NCI-H1105 (cell line): ENCODE measurements at regions not wholly inside any gene's neighbourhood (a gene's known extent, or its start where the extent isn't known, plus 50 kb on each side); places are given as distances from the start of the nearest gene placed in this dataset.
A peak's percentile ranks its signal among the peaks of the same experiment; 100 is the strongest.

Experiments
- DNase-seq: peaks from one replicate; lab custom pipeline; 2025; lab: John Stamatoyannopoulos, UW

DNA sequence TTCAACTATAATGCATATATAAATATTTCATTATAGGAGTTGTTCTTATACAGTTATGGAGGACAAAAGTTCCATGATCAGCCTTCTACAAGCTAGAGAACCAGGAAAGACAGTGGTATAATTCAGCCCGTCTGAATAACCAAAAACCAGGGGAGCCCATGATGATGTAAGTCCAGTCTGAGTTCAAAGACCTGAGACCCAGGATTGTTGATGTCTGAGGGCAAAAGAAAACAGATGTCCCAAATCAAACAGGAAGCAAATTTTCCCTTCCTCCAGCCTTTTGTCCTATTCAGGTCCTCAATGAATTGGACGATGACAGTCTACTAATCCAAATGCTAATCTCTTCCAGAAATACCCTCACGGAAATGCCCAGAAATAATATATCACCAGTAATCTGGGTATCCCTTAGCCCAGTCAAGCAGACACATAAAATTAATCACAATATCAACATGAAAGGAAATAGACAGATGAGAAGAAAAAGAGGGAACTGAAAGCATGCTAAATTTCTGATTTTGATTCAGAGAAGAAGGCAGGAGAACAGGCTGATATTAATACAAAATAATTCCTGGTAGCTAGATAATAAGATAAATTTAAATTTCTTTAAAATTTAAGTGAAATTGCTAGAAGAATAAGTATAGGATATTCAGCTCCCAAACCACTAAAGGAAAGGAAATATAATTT lies 255.6 kb upstream of the CTAGE1 start:
- no peak for DNase-seq

DNA sequence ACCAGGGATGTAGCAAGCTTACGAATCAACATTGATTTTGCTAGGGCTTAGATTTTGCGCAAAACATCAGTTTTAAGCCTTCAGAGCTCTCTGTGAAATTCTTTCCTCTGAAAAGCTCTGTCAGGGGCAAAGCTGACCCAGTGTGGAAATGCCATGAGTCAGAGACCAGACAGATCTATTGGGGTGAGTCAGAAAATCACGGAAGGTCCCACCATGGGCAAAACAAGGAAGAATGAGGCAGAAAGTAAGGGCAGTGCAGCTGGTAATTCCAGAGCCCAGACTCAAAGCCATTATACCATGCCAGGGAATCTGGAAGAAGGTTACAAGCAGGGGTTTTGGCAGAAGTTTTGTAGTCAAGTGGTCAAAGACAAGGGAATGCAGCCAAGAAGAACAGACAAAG lies 256.6 kb upstream of the CTAGE1 start:
- no peak for DNase-seq

DNA sequence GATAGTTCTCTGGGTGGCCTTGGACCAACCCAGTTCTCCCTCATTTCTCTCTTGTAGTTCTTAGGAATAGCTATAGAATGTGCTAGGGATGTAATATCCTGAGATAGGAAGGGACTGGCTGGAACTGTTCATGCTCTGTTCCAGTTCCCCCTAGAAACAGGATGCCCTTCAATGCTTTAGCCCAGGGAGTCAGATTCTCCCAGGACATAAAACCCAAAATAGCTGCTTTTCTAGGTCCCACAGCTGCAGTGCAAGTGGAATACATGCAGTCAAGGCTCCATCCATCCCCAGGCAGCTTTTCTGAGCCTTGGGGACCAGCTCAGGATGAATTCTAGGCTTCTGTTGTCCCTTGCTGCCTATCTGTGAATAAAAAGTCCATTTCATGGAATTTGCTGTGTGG lies 257.3 kb upstream of the CTAGE1 start:
- DNase-seq: no peak

DNA sequence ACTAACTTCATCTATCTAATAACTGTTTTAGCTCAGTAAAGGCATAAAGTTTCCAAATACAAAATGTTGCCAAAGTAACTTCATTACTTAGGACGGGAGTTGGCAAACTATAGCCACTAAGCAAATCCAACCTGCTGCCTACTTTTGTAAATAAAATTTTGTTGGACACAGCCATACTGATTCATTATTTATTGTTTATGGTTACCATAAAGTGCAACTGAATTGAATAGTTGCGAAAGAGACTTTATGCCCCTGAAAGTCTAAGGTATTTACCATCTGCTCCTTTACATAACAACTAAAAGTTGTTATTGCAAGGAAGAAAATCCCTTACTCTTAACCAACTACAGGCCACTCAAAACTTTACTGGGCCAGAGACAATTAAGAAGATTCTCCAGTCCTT lies 256.7 kb upstream of the RBBP8 start:
- no peak for DNase-seq

DNA sequence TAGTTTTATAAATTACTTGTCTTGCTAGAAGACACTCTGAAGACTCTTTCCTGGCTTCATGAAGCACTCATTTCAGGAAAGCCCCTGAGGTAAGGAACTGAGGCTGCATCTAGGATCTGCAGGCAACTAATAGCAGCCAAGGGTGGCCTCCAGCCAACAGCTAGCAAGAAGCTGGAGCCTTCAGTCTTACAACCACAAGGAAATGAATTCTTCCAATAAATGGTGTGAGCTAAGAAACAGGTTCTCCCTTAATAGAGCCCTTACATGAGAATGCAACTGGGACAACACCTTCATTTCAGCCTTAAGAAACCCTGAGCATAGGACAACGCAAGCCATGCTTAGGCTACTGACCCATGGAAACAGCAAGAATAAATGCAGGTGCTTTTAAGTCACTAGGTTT lies 254.6 kb upstream of the RBBP8 start:
- no peak for DNase-seq

DNA sequence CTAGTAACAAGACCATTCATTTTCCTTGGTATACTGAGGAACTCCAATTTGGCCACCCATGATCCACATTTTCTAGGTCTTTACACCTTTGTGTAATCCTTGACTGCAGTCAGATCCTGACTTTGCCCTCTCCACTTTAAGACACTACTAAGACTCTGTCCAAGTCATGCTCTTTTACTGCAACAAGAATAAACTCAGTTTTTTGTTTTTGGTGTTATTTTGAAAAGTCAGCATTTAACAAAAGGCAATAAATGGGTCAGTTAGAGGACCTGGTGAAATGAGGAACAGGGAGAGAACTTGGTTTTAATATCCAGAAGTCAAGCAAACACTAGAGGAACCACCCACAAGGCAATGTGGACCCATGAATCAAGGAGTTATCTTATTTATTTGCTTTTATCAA lies 252.2 kb upstream of the RBBP8 start:
- DNase-seq: no peak

DNA sequence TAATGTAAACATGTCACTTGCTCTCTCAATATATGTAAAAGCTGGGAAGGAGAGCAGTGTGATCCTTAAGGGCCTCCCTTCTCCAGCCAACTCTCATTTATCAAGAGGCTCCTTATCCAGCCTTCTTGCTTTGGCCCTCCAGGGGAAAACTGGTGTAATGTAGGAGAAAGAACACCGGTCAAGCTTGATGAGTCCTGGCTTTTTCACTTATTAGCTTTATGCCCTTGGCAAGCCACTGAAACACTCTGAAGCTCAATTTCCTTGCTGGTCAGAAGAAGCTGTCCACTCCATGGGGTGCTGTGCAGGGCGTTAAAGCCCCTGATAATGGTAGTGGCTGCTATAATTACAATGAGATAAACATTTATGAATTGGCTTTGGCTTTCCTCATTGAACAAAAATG lies 251.2 kb upstream of the RBBP8 start:
- no peak for DNase-seq

DNA sequence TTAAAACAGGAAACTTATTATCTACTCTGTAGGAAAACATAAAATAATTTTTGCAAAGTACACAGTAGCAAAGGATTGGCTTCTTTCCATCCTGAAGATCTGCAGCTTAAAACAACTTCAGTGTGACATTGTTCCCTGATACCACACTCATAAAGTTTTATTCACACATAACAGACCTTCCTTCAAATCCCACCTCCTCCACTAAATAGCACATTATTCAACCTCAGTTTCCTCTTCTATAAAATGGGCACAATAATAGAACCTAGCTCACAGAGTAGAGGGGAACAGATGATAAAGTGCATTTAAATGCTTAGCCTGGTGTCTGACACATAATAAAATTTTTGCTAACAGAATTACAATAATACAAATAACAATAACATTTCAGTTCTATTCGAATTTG lies 250.4 kb upstream of the RBBP8 start:
- DNase-seq: no peak

DNA sequence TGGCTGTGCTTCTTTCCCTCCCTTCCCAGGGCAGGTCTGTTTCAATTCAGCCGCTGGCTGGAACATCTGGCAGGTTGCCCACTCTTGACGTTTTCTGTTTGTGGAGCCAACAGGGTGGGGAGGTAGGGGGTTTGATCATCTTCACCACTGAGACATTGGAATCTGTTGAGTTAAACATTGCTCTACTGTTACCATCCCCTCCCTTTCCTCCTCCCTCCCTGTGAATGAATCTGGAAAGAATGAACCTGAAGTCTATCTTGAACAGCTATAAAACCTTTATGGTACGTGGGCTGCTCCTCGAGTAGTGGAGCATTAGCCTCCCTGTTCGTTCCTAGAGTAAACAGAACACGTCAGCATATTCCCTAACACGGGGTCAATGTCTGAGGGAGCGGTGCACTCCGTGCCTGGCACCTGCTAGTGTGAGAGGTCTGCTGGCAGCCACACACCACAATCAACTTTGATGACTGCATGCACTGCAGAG lies 249.9 kb upstream of the RBBP8 start:
- DNase-seq: peak; percentile 94

DNA sequence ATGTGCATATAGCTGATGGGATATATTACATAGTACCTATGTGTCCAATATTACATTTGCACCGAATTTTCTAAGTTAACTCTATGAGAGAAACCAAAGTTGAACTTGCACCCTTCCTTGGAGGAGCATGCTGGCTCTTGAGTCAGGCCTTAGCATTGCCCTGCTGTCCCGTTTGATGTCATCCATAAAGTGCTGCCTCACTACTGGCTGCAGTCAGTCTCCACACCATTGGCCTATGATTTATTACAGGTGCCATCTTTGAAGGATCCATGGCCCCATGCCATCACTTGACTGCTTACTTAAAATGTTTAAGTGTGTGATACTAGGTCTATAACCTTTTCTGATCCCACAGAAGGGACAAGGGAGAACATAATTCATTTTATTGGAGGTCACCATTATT lies 249.3 kb upstream of the RBBP8 start:
- no peak for DNase-seq

DNA sequence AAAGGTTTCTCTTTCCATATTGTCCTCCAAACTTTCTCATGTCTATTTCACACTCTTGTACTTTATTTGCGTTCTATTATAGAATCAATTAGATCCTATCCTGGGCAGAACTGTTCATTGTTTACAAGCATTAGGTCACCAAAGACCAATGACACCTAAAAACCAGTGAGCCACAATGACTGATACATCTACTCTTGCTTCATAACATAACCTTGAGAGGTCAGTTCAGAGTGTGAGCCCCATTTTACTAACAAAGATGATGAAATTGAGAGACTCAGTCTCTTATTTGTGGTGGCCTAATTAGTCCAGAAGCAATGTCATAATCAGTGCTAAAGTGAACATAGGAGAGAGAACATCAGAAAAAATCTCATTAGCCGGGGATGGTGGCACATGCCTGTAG lies 248.9 kb upstream of the RBBP8 start:
- DNase-seq: no peak

DNA sequence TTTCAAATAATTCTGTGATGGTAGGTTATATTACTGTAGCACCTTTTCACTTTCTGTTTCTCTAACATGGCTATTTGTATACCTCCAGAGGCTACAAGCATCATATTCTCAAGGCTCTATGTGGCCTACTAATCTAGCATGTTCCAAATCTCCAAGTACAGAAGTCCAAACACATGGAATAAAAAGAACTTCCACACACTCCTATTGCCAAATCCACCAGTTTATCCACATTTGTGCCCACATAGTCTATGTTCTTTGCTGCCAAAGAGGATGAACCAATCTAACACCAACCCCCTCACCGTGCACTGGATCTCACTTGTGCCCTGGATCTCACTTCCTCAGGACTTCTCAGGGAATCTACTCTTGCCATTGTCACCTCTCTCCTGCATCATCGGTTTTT lies 247.3 kb upstream of the RBBP8 start:
- no peak for DNase-seq

DNA sequence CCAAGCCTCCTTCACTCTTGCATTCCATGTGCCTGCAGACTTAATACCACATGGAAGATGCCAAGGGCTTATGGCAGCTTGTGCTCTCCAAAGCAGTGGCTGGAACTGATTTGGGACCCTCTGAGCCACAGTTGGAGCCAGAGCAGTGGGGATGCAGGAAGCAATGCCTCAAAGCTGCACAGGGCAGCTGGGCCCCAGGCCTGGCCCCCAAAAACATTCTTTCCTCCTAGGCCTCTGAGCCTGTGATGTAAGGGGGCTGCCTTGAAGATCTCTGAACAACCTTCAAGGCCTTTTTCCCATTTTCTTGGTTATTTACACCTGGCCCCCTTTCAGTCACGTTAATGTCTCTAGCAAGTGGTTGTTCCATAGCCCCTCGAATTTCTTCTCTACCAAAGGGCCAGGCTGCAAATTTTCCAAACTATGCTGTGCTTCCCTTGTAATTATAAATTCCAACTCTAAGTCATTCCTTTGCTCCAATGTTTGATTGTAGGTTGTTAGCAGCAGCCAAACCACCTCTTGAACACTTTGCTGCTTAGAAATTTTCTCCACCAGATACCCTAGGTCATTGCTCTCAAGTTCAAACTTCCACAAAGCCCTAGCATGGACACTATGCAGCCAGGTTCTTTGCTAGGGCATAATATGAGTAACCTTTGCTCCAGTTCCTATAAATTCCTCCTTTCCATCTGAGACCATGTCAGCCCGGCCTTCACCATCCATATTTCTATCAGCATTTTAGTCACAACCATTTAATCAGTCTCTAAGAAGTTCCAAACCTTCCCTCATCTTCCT lies 245.0 kb upstream of the RBBP8 start:
- no peak for DNase-seq

DNA sequence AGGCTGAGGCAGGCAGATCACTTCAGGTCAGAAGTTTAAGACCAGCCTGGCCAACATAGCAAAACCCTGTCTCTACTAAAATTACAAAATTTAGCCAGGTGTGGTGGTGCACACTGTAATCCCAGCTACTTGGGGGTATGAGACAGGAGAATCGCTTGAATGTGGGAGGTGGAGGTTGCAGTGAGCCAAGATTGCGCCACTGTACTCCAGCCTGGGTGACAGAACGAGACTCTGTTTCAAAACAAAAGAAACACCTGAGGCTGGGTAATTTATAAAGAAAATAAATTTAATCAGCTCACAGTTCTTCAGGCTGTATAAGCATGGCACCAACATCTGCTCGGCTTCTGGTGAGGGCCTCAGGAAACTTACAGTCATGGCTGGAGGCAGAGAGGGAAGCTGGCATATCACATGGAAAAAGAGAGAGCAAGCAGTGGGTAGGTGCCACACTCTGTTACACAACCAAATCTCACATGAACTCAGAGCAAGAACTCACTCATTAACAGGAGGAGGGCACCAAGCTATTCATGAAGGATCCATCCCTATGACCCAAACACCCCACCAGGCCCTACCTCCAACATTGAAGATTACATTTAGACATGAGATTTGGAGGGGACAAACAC lies 244.1 kb upstream of the RBBP8 start:
- no peak for DNase-seq

DNA sequence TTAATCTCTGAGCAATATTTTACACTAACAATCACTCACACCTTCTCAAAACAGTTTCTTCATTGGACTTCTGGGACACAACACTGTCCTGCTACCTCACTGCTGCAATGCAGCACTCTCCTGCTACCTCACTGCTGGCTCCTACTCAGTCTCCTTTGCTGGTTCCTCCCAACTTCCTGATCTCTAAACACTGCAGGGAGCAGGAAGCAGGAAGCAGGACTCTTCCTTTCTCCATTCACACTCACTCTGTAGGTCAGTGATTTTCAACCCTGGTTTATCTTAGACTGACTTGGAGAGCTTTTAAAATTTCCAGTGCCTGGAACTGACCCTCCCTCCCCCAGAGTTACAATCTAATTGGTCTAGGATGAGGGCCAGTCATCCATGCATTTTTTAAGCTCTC lies 243.4 kb upstream of the RBBP8 start:
- no peak for DNase-seq

DNA sequence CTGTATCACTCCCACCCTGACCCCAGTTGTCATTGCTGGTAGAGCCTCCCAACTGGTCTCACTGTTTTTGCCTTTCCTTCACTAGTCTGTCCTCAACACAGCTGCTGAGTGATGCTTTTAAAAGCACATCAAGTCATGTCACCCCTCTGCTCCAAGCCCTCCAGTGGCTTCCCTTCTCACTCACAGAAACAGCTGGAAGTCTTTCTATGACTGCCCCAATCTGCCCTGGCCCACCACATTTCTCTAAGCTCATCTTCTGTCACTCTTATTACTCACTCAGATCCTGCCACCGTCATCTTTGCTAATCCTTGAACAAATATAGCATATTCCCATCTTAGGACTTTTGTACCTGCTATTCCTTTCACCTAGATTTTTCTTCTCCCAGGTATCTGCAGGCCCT lies 242.6 kb upstream of the RBBP8 start:
- DNase-seq: no peak

DNA sequence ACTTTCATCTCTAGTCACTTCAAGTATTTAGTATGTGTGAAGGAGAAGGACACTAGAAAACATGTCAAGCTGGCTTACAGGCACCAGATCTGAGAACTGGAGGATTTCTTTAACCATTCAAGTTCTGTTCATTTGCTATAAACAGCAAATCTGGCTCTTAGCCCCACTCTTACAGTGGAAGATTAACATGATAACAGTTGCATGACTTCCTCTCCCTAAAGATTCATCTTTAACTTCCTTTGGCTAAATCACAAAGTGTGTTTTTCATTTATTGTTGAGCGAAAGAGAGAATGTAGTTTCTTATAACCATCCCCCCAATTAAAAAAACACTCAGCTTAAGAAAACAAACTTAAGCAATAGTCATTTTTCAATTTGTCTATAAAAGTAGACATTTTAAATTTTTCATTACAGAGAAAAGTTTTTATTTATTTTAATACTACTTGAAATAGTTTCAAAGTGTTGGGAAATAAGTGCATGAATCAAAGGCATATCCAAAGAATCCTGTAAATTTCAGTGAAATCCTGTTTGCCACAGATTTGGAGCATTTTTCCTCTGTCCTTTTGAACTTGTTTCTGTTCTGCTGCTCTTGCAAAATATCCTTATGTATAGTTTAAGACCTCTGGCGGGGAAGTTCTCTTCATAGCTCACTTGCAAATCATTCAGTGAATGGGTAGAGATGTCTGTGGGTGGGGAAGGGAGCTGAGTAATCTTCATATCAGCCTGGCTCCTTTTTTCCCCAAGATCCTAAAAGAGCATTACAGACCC lies 241.0 kb upstream of the RBBP8 start:
- no peak for DNase-seq

DNA sequence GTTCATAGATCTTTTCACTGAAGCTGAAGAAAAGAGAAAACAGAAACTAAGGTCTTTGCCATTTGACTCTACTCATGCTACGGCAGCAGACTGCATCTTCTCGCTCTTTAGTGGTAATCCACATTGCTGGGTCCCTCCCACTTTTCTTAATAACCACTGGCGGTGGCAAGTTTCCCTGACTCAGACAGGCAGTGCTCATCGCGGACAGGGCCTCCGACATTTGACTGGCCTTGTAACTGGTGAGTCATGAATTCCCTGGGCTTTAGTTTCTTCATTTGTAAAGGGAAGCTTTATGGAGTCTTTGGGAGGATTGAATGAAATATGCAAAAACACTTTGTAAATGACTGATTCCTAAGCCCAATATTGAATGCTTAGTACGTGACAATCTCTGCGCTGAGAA lies 238.2 kb upstream of the RBBP8 start:
- no peak for DNase-seq

DNA sequence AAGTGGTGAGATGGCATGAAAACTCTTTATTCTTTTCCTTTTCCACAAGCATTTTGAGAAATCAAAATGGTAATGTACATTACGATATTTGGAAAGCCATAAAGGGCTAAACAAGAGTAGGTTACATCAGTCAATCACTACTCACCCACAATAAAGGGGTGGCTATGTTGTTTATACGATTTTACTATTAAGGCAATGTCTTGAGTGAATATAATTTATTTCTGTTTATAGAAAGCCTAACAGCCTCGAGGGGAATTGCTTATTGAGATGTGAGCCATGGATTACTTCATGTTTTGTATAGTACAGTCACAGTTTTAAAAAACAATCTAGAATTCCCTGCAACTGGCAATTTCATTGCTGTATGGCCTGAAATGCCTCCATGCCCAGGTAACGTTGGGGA lies 237.5 kb upstream of the RBBP8 start:
- DNase-seq: no peak

DNA sequence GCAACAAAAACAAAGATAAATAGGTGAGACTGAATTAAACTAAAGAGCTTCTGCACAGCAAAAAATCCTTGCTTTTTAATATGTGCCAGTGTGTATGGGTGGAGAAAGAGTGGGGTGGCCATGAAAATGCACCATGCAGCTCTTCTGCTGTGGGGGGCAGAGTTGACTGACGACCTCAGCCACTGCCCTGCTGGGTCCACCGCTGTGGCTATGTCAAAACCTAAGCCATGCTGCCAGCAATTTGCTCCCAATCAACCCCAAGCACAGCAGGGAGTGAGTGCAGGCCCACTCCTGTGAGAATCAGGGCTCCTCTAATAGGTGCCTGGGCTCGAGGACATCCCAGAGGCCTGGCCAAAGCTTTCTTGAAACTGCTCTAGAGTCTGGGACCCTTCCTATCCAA lies 235.6 kb upstream of the RBBP8 start:
- DNase-seq: no peak

DNA sequence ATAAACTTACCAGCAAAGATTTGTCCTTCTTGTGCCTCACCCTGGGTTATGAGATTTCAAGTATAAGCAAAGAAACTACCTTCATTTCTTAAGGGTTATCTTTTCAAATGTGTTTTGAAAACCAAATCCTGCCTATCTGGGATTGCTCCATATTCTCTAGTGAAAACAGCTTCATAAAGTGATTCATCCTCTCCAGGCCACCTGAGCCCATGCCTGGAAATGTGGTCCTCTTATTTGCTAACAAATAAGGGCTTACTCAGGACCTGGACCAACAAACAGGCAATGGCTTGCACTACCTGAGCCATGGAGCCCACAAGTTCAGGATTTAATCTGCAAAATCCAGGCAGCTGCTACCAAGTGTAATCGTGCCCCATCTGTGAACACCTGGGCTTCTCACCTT lies 234.4 kb upstream of the RBBP8 start:
- no peak for DNase-seq

DNA sequence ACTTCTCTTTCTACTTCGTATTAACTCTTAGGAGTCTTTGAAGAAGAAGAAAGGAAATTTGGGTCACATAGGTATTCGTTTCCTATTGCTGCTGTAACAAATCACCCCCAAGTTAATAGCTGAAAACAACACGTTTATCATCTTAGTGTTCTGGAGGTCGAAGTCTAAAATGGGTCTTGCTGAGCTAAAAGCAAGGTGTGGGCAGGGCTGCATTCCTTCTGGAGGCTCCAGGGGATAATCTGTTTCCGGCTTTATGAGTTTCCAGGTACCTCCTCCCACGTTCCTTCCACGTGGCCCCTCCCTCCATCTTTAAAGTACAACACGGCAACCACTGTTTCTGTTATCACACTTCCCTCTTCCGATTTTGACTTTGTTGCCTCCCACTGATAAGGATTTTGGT lies 233.5 kb upstream of the RBBP8 start:
- DNase-seq: no peak

DNA sequence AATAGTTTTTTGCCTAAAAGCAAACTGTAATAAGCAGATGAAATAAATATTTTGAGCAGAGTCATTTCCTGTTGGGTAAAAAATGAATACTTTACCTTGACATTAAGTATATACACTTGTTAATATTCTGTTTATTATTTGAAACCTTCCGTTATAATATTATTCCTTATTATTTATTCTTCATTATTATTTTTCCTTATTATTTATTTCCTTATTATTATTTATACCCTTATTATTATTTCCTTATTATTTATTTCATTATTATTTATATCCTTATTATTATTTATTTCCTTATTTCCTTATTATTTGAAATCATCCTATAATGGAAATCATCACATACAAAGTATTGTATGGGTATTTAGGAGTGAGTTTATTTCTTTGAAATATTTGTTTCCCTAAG lies 232.2 kb upstream of the RBBP8 start:
- DNase-seq: no peak
